Putamen (tissue), 1 donor: ENCODE measurements at regions not wholly inside any gene's neighbourhood (a gene's known extent, or its start where the extent isn't known, plus 50 kb on each side); places are given as distances from the start of the nearest gene placed in this dataset.
"Not testable (repeated sequence)": the region's sequence is repeated elsewhere in the genome, so short reads cannot be mapped to it uniquely, and the experiment has no call there.

Experiments
- DNase-seq: peaks from one replicate; pipeline ENCODE4 v3.0.0-alpha.2; 2016; ENCODE audit warnings: low spot score

DNA sequence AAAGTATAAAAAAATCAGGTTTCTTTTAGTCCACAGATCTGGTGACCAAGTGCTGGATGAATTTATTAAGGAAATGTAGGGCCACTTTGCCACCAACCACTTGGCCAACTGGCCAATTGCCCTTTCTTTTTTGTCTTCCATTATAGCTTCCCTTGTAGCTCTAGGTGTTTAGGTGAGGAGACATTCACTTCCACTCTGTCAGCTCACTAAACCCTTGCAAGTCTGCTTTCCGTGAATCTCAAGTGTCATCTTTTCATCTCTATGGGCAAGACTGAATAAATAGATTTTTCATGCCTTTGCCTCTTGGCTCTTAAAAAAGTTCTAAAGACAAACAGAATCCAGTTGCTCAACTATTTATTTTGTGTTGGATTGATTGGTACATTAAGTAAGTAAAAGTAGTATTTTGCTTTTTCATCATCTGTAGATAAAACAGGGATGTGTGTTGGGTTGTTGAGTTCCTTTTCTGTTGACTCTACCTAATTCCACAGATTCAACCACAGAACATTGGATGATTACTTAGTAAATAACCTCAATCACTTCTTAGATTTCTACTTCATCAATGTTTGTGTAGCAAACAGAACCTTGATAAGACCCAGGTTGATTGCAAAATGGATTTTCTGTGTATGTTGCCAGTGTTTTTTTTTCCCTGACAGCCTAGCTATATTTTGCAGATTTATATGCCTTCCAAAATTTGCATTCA is 68.1 kb upstream of the GRXCR1 start:
- DNase-seq, result no peak

DNA sequence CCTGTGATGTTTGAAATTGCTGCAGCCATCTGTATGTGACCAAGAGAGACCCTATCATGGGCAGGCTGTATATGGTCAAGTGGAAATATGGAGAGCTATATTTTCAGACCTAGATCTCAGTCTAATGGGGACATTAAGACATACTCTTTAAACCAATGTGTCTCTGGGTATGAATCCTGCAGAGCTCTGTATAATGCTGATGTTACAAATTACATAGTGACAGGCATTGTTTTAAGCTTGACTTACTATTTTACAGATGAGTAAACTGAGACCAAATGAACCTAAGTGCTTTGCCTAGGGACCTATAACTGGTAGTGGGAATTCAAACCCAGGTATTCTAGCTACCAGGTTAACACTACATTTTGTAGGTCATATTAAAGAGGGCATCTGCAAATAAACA is 71.3 kb upstream of the GRXCR1 start:
- DNase-seq, result no peak

DNA sequence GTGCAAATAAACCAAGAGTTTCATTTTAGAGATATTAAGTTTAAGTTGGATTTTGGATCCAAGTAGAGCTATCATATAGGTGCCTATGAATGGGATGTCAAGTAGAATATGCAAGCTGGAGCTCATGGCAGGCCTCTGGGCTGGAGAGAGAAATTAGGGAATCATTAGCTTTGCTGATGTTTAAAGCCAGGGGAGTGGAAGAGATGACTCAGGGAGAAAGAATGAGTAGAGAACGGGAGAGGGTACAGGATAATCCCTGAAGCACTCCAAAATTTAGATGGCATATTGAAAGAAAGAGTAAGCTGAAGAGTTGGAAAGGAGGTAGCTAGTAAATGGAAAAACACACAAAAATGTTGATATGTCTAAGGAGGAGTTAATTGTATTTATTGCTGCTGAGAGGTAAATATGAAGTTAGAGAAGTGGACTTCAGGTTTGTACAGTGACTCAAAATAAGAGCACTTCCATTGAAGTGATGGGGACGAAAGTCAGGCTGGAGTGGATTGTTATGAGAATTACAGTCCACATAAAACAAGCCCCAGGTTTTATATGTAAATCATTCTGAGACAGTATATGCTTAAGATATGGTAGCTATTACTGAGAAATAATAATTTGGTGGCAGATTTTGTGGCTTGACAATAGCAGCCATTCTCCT is 72.5 kb upstream of the GRXCR1 start:
- no peak for DNase-seq

DNA sequence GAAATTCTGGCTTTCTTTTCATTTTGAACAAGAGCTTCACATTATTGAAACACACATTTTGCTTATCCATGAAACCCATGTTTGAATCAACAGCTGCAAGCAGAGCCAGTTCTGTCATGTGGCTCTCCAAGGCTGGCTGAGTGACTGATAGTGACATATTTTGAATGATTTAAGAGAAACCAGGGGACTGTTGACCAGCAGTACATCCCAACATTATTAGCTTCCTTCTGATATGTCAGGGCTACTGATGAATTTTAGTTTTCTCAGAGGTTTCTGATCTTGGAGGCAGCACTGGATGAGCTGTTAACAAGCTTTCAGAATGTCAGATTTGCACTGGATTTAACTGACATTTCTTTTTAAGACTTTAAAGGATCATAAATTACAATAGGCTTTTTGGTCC is 74.6 kb upstream of the GRXCR1 start:
- no peak for DNase-seq

DNA sequence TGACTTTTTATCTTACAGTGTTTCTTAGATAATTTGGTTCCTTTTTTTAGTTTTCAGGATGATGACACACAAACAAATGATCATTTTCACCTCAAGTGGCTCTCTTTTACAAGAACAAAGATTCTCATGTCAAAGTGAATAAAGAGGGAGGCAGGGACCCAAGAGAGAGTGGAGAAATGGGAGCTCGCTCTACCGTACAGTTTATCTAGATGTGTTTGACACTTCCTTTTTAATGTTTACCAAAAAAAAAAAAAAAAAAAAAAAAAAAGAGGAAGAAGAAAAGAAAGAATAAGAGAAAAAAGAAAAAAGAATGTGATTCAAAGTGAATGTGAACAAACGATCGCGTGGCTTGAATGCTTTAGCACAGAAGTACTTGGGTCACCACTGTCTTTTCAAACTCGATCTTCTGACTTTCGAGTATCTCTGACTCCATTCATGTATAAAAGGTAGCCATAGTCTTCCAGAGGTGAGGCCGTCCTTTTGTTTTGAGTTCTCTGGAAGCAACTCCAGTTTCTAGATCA is 75.6 kb upstream of the GRXCR1 start:
- DNase-seq, result no peak

DNA sequence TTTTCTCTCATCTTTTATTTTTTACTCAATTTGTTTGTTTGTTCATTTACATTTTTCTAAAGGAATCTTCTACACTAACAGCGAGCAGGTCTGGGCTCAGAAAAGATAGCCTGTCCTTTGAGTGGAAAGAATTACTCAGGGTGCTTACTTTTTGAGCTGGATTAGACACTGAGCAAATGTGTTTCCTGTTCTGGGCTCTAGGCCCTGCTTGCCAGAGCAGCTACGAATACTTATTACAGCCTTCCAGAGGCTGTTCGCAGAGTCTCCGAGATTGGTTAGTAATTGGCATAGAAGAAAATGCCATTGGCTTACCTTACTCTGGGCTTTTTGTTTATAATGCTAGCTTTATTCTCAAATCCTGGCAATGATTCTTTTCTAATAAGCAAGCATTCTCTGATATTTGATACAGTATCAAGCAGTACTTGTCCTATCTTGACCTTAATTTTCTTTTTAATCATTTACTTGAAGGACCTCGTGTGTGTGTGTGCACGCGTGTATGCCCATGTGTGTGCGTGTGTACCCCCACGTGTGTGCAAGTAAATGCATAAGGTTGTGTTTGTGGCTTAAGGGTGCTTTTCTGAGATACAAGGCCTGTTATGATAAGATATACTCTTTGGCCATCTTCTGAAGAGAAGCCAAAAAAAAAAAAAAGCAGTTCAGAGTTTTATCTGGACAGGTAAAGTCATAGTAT is 76.2 kb upstream of the GRXCR1 start:
- no peak for DNase-seq

DNA sequence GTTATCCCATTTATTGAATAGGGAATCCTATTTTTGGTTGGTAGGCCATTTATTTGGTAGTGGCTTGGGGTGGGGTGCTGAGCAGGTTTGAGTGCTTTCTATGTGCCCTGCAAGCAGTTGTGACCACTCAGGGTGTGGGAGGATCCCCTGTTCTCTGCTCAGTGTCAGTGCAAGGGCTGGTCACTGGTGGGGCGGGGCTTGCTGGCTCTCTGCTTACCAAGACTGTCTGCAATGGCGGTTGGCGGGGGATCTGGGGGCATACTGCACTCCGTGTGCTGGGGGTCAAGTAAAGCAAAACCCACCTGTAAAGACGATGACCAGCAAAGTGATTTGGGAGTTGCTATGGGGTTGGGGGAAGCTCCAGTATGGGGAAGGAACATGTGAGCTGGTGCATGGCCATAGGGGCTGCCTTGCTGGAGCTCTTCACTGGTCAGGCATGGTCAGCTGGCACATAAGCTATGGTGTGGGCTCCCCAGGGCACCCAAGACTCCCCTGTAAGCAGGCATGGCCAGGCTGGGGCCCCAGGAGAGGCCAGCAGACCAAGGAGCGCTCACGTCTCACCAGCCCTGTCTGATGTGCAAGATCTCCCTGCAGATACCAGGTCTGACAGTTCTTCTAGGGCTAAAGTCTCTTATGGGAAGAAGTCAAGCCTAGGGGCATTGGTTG is 83.0 kb upstream of the GRXCR1 start:
- DNase-seq, result no peak

DNA sequence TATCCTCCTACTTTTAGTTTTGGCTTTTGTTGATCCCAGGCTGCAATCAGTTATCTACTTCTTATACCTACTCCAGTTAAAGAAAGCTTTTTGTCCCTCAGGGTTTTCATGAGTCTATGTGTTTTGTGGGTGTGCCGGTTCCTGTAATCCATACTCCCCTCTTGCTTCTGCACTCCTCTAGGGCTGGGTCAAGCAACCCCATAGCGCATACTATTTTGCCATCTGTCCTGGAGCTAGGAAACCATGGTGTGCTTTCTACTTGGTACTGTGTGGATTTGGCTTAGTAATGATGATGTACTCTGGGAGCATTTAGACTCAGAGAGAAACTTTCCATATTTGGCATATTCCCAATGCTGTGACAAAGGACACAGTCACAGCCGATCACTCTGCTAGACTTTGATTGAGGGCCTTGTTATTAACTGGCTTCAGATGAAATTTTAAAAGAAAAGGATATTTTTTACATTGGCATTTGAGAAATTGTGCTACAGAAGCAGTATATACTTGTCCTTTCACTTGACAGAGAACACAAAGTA is 86.1 kb upstream of the GRXCR1 start:
- DNase-seq, result peak; percentile 59

DNA sequence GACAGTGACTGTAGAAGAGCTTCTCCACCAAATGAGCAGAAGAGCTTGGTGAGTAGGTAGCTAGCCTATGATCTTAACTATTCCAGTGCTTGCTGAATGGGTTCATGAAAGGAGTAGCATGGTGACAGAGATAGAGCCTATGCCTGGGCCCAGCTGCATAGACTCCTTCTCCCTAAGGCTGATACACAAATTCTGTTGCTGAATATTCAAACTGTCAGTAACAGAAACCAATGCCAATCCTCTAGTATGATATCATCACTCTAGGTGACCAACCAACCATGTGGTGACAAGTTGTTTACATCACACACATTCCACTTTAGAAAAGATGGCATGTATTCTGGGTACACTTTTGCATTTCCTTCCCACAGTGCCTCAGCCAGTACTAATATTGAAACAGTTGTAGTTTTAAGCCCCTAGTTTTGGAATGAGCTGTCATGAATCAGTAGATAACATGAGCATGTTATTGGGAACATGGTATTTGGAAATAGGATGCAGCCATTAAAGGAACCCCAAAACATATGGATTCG is 103.4 kb upstream of the GRXCR1 start:
- no peak for DNase-seq

DNA sequence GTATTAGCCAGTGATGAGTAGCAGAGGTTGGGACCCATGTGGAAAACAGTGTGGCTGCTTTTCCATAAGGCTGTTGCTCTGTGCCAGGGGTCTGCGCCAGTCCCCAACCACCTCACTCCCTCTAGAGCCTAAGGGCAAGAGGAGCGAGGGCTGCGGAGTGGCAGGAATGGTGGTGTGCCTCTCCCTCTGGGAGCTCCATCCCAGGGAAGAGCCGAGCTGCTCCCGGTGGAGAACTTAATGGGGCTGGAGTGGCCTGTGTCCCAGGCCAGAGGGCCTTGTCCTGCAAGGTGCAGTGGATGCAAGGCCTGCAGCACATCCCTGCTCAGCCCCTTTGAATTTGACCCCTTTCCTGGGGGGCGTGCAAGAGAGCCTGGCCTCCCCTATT is 105.4 kb upstream of the GRXCR1 start:
- no peak for DNase-seq

DNA sequence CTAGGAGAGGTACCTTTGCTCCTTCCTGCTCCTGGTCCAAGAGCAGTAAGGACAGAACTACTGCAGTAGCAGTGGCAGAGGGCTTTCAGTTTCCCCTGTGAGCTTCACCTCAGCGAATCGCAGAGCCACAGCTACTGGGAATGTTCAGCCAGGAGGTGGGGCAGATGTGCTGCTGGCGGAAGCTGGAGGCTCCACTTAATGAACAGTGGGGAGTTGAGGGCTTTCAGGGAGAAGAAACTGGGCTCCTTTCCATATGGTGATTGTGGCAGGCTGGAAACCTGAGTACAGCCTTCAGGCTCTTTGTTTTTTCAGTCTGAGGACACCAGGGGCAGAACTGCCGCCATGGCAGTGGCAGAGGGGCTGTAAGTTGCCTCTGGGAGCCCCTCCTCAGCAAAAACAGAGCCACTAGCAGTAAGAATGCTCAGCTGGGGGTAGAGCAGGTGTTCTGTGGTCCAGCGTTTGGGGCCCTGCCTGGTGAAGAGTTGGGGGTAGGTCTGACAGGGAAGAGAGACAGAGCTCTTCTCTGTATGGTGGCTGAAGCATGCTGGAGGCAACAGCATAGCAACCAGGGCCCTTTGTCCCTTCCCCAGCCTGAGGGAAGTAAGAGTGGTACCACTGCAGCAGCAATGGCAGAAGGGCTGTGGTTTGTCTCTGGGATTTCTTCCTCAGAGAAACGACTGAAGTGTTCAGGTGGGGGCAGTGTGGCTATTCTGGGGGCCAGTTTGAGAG is 106.0 kb upstream of the GRXCR1 start:
- DNase-seq, result no peak

DNA sequence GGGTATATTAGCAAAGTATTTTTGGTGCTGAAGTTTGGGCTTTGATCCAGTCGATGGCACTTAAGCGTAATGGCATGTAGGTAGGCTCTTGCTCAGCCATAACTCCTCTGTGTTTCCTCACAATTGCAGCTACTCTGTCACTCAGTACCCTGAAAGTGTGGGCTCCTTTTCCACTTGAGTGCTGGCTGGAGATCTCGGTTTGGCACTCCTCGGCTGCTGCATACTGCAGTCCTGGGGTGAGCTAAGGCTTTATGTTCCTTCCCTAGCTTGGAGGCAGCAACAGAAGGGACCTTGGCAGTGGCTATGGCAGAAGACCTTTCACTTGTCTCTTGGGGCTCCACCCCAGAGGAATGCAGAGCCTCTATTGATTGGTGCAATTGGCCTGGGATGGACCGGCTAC is 106.7 kb upstream of the GRXCR1 start:
- DNase-seq, result no peak

DNA sequence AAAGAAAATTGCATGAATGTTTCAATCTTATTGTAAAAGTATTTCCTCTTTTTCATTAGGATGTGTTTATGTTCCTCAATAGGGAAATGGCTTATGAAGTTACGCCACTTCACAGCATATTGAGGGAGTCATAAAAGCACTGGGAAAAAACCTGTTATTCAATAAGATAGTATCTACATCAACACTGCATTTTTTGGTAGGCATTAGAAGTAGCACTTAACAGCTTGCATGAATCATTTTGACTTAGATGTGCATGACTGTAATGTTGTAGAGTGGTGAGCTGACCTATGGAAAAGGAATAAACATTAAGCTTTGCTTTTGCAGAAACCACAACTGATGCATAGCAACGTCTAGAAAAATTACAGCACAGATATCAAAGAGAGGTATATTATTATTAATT is 111.2 kb upstream of the GRXCR1 start:
- DNase-seq, result no peak

DNA sequence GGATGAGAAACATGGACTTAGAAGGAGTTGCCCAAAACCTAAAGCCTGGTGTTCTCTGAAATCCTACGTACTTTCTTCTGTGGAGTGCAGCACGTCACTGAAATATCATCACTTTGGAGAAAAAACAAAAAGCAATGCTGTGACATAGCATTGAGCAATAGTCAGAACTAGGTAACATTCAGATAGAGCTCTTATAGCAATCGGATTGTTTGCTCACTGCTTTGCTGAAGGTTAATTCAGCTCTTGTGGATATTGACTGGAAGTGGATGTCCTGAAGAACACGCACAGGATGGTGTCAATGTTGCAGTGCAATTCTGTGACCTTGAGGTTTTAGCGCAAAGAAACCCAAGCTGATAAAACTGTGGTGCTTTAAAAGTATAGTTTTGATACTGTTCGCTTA is 114.2 kb upstream of the GRXCR1 start:
- no peak for DNase-seq

DNA sequence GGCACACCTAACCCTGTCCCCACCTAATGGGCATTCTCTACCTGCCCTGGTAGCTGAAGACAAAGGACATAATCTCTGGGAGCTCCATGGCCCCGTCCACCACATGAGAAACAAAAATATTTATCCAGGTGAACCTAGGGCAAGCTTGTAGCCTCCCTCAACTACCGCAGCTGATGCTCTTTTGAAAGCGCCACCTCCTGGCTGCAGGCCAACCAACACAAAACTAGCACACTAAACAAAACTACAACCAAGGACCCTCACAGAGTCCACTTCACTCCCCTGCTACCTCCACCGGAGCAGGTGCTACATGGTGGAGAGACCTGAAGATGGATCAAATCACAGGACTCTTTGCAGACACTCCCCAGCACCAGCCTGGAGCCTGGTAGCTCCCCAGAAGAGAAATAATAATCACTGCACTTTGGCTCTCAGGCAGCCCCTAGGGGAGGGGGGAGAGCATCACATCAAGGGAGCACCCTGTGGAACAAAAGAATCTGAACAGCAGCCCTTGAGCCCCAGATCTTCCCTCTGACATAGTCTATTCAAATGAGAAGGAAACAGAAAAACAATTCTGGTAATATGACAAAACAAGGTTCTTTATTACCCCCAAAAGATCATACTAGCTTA is 111.3 kb upstream of the ATP8A1 start:
- no peak for DNase-seq

DNA sequence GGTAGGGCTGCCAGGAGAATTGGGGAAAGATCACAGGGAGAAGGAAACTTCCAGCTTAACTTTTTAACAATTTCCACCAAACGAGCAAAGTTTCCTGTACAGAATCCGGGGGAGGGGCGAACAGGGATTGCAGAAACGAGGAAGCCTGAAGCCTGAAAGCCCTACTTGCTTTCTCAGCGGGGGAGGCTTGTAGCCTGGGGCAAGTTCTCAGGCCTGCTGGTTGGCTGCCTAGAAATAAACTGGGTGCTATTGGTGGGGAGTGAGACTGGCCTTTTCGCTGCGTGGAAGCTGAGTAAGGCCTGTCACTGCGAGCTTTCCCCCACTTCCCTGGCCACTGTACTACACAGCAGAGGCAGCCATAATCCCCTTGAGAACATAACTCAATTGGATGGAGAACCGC is 110.8 kb upstream of the ATP8A1 start:
- no peak for DNase-seq

DNA sequence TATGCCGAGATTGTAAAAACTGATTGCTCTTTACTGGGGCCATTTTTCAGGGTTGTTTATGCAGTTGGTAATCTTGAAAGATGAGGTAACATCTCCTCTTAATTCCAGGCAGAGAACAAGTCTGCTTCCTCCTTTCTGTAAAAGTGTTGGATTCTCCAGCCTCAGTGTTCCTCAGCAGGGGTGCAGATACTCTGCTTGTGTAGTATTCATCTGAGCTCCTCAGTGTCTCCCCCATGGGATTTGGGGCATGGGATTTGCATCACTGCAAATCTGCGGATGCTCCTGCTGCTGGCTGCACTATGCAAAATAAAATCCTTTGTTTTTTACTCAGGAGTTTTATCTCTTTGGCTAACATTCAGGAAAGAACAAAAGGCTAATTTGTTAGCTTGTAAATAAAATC is 104.9 kb upstream of the ATP8A1 start:
- DNase-seq, result no peak

DNA sequence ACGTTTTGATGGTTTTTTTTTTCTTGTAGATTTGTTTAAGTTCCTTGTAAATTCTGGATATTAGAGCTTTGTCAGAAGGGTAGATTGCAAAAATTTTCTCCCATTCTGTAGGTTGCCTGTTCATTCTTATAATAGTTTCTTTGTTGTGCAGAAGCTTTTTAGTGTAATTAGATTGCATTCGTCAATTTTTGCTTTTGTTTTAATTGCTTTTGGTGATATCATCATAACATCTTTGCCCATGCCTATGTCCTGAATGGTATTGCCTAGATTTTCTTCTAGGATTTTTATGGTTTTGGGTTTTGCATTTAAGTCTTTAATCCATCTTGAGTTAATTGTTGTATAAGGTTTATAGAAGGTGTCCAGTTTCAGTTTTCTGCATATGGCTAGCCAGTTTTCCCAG is 98.1 kb upstream of the ATP8A1 start:
- DNase-seq, result not testable (repeated sequence)

DNA sequence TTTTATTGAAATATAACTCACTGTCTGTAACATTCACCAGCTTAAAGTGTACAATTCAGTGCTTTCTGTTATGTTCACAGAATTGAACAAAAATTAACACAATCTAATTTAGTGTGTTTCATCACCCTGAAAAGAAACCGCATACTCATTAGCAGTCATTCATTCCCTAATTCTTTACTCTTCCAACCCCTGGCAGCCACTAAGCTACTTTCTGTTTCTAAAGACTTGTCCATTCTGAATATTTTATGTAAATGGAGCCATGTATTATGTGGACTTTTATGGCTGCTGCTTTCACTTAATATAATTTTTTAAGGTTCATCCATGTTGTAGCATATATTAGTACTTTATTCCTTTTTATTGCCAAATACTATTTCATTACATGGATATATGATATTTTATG is 94.7 kb upstream of the ATP8A1 start:
- no peak for DNase-seq

DNA sequence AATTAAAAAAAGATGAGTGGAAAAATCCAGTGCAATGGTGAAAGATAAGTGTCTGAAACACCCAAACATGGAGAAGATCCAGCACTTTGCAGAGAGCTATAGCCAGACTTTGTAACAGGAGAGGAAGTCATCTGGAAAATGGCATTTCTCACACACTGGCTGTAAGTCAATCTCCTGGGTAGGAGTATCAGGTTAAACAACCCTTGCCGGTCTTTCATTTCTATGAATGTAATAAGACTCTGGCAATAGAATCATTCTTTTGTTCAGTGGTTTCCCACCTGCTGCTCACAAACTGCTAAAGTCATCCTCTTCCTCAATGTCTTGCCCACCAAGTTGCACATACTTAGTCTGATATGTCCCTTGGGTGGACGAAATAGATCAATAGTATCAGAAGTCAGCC is 94.0 kb upstream of the ATP8A1 start:
- DNase-seq, result no peak

DNA sequence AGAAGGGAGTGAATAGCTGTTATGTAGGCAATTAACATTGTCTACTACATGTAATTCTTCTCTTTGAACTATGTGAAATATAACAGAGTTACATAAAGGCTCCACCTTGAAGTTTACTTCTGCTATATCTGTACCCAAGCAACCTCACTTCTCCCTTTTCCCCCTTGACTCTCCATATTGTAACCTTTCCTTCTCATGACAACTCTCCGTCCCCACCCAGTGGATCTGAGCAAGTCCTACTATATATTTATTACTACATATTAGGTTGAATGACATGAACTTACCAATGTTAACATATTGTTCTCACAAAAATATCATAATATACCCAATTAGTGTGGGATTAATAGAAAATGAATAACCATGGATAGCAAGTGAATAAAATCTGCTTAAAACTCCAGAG is 93.2 kb upstream of the ATP8A1 start:
- DNase-seq, result peak; percentile 25
